Stimulated activated CD8-positive, alpha-beta memory T cell treated with anti-CD3 and anti-CD28 coated beads, Interleukin-12 subunit alpha, Interleukin-12 subunit beta, amount 100 ng/mL, for 24 hours (primary cell): ENCODE measurements at regions not wholly inside any gene's neighbourhood (a gene's known extent, or its start where the extent isn't known, plus 50 kb on each side); places are given as distances from the start of the nearest gene placed in this dataset.

Experiments
- DNase-seq: peaks from one replicate; pipeline ENCODE4 v3.0.0-alpha.2; 2020; ENCODE audit errors: extremely low read depth

DNA sequence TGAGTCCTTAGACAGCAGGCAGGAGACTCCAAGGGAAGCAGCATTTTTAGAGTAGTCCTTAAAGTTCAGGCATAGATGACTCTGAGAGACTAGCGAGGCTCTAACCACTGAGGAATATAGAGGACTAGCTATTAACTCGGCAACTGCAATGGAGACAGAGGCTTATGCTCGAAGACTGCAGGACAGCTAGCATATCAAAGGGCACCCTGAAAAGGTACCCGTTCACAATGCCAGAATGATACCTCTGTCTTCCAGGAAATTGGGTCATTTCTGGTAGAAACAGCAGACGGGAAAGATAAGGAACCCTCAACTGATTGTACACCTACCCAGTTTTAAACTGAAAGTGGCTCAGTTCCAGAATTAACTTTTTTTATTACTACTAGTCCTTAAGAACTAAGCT, 1204.0 kb upstream of the ZEB2 start:
- no peak for DNase-seq

DNA sequence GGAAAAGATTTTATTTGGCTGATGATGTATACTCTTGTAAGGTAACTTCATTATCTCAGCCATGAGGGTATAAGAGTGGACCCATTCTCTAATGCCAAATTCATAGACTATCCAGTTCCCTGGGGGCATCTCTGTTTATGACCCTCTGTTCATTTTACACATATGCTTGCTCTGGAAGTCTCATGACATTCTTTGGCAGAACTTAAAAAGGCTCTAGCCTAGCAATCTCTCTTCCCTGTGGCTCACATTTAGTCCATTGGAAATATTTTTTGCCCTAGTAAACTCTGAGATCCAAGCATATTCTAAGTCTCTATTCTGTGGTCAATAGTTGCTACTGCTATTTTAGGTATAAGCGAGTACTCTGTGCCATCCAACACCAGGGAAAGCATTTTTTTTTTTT, 1201.8 kb upstream of the ZEB2 start:
- DNase-seq = no peak

DNA sequence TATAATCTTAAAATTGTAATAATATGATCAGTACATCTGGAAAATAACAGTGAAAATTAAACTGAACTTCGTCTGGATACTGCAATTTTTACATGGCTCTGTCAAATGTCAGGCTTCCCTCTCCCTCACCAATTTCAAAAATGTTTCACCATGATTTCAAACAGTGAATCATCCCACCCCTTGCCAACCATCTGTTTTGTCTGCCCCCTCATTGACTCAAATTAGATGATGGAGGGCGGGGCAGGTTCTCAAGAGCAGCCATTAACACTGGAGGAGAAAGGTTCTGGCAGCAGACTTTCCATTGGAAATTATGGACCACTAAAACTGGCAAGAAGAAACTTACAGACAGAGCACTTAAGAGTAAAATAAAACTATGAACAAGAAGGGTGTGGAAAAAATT, 1195.7 kb upstream of the ZEB2 start:
- DNase-seq = no peak

DNA sequence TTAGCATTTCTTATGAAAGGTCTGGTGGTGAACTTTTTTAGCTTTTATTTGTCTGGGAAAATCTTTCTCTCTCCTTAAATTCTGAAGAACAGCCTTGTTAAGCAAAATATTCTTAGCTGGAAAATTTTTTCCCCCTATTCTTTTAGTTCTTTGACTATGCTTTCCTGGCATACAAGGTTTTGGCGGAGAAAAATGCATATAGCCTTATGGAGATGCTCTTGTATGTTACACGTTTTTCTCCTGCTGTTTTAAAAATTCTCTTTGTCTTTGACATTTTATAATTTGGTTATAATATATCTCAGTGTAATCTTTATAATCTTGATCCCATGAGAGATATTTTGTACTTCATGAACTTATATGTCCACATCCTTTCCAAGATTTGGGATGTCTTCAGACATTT, 1190.4 kb upstream of the ZEB2 start:
- DNase-seq = no peak

DNA sequence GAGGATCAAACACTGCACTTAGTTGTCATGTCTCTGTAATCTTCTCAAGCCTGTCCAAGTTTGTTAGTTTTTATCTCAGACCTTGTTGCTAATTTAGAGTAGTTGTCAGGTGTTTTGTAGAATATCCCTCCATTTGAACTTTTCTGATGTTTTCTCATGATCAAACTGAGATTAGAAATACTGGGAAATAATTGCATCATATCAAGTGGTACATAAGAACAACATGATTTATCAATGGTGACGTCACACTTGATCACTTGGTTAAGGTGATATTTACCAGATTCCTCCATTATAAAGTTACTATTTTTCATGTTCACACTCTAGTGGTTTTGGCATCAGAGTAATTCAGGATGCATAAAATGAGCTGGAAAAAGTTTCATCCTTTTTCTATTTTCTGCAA, 1182.4 kb upstream of the ZEB2 start:
- no peak for DNase-seq

DNA sequence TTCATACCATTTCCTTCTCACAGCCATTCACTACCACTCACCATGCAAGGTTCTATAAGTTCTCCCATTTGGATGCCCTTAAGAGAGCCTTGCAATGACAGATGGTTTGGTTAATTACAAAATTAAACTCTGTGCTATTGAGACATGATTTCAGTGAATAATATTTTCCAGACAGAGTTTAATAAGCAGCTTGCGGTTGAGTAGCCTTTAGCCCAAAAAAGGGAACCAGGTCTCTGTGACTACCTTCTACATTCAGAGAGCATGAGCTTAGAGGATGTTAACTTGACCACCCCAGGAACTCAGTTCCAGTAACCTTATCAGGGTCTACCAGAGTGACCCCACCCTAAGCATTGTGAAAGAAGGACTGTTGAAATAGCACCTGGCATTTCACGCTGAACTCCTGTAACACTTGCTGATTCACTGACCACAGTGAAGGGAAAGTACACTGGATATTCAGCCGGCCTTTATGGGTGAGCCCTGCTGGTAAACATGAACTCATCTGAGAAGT, 1173.1 kb upstream of the ZEB2 start:
- DNase-seq = no peak

DNA sequence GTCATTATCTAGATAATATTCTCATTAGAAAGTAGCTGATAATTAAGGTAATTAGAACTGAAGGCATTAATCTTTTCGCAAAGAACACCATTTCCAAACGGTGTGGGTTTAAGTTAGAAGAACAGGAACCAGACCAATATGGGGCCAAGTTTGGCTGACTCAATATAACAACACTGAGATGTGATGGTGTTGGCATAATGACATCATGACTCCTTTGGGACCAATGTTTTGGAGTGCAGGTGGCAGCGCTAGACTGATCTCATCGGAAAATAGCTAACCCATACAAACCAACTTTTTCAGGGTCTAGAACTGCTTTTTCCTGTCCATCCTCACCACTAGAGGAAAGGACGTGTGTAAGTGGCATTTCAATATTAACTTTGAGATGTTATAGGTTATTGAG, 1171.7 kb upstream of the ZEB2 start:
- no peak for DNase-seq

DNA sequence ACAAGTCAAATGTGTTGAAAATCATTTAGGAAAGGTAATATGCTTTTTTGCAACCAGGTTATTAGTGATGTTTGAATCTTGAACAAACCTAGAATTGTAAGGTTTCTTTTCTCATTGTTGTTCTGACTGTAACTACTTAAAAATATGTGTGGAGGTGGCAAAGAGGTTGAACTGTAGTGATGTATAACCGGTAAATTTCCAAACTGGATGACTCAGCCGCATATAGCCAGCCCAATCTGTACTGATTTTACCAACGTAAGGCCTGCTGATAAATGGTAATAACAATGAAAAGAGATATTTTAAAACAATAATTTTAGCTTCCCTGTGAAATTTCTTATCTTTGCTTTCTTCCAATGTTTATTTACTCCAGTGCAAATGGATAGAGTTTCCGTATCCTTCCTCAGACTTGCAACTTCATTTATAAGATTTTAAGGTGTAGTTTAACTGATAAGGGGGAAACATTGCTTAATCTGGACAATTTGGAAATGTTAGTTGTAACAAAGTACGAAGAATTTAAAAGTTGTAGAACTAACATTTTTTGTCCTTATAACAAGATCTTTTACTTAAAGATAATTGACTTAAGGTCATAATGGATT, 1170.4 kb upstream of the ZEB2 start:
- no peak for DNase-seq

DNA sequence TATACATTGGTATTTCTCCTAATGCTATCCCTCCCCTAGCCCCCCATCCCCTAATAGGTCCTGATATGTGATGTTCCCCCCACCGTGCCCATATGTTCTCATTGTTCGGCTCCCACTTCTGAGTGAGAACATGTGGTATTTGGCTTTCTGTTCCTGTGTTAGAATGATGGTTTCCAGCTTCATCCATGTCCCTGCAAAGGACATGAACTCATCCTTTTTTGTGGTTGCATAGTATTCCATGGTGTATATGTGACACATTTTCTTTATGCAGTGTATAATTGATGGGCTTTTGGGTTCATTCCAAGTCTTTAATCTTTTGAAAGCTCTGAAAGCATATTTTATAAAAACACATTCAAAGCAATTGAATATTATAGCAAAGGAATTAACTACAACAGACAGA, 1169.4 kb upstream of the ZEB2 start:
- DNase-seq = no peak

DNA sequence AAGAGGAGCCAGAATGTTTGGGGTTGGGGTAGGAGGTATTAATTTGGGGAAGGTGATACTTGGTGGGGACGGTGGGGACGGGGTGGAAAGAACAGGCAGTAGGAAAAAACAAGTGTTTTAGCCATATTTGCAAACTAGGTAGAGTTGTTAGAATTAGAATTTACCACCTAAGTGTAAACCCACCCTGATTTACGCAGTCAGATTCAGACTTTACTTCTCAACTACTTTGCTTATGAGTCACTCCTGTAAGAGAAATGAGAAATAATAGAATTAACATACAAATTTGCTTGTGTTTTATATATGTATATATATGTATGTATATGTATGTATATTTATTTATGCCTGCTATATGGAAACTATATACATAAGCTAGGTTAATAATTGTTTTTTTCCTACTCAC, 1168.2 kb upstream of the ZEB2 start:
- no peak for DNase-seq

DNA sequence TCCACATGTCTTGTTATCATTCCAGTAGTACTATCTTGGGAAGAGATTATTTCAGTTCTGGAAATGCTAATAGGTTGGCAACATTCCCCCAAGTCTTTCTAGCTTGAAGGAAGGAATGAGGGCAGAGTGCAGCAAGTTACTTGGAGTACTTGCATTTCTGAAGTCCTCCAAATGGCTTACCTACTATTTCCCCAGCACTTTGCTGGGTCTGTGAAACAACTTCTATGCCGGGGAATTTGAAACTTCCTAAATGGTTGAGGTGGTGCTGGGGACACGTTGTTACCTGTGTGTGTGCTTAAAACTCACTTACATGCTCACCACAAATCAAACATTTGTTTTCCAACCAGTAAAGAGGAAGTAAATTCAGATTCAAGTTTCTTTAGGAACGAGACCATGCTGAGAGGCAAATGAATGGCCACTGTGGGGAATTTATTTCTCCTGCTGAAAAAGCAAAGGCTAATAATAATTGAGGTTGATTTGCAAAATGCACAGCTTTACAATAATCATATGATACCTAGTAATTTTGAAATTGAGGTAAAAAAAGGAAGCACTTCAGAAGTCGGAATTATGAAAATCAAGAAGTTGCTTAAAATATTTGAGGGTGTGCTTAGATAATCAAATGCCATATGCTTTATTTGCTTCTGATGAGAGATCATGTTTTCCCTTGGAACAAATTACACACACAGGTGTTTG, 1167.7 kb upstream of the ZEB2 start:
- no peak for DNase-seq

DNA sequence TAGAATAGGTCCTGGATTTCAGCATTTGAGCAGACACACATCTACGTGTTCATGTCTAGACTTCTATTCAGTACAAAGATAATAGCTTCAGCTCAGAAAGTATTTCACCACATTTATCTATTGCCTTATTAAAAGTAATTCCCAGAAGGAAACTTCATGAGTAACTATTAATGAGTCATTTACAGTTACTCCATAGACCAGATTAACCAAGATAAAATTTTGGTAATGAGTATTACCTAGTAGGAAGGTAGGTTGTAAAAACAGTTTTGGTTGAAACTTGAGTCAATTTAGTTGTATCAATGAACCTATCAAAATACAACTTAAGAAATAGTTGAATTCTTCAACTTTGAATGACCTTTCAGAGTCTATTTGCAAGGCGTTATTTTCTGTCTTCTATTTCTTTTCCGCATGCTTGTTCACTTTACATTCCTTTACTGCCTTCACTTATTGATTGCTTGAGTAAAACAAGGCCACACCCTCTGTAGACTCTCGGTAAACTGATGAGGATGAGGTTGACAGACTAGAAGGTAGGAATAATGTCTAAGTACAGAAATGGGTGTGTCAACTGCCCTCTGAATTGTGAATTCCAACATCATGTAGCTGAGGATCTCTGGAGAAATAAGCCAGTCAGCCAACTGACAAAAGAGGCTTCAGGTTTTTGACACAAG, 1165.6 kb upstream of the ZEB2 start:
- no peak for DNase-seq

DNA sequence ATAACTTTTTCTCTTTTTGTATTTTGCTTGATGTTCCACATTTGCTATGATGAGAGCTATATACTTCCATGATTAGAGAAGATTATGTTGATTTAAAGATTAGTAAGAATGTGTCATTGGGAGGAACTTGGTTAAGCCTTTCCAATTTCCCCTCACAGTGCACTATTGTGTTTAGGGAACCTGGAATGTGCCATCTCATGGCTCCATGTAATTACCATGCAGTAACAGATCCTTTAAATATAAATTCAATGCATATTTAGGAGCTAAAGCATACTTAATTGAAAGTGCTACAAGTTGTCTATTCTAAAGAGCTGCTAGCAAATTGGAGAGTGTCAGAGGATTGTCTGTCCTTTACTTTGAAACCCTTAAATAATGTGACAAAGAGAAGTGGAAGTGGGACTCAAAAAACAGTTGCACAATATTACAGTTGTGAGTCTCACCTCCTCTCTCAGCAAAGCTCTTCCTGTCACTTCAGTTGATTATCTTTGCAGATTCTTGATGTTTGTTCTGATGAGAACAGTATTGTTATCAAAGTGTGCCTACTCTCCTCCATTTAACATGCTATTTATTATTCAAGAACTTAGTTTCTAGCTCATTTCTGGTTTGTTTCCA, 1162.7 kb upstream of the ZEB2 start:
- no peak for DNase-seq

DNA sequence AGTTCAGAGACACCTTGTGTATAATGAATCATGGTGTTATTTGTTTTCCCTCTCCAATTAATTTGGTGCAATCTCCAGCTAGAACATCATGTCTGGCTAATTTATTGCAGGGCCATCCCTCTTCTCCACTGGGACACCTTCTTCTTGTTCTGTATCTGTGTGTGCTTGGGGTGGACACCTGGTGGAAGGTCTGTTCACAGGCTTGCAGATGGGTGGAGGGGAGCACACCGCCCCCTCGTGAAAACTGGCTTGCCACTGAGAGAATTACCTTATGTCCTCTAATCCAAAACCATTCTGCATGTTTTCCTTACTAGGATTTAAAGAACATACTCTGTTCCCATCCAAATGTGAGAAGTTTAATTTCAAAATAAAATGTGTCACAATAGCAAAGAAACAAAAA, 1160.4 kb upstream of the ZEB2 start:
- DNase-seq = no peak

DNA sequence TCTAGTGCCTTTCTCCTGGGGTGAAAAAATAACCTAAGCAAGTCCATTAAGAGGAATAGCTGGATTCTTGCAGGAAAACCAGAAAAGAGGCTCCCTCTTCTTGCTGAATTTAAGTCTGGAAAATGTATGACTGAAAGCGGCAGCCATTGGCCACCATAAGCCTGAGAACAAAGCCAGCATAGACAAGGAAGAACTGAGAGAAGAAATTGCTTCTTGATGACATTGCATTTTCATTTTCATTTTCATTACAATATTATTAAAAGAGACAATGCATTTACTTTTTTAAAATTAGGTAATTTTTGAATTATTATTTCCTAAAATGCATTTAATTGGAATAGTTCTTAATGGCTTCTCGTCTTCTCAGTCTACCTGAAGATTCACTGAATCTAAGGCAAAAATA, 1157.5 kb upstream of the ZEB2 start:
- DNase-seq = no peak

DNA sequence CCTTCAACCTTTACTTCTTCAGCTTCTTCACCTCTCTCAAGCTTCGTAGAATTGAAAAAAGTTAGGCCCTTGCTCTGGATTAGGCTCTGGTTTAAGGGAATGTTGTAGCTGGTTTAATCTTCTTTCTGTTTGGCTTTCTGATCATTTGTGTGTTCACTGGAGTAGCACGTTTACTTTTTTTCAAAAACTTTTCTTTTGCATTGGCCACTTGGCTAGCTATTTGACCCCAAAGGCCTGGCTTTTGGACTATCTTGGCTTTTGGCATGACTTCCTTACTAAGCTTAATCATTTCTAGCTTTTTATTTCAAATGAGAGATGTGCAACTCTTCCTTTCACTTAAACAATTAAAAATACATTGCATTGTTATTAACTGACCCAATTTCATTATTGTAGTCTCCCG, 1154.8 kb upstream of the ZEB2 start:
- DNase-seq = no peak

DNA sequence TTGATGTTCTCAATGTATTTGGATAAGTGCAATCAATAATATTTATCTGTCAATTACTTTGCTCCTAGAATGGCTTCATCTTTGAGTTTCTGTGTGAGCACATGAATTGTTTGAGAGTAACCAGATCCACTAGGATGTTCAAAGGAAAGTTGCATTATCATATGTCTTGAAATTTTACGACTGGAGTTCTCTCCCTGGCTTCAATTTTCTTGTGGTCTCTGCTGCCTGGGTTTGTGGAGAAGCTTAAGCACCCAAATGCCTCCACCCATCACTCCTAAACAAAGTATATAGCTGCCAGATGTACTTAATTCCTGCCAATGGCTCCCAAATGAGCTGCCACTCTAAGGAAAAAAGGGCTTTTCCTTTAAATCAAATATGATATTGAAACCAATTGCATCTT, 1149.4 kb upstream of the ZEB2 start:
- no peak for DNase-seq

DNA sequence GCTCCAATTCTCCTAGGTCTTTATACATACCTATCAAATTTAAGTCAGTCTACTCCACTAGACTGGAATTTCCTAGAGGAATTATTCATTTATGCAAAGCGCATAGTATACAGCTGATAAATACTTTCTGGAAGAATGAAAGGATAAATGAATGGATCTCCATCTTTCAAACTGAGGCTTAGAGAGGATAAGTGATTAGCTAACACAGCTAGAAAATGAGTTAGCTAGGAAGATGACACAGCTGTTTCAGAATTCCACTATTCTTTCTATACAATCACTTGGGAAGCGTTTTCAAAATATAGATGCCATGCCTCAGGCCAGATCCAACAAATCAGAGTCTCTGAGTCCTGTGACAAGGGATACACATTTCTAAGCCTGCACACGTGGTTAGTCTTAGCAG, 1146.6 kb upstream of the ZEB2 start:
- no peak for DNase-seq

DNA sequence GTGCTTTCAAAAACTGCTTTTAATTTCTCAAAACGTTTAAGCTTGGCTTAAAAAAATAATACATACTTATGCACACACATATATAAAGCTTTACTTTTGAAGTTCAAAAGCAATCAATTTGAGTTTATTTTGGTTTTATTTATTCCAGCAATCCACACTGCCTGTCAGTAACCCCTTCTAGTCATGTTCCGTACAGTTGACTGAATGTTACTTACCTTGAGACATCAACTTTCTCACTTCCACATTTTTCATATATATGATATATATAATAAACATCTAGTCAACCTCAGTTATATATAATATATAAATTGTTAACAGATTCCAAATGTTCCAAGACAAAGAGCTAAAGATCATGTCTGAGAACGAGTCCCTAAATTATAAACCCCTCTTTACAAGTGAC, 1137.3 kb upstream of the ZEB2 start:
- no peak for DNase-seq

DNA sequence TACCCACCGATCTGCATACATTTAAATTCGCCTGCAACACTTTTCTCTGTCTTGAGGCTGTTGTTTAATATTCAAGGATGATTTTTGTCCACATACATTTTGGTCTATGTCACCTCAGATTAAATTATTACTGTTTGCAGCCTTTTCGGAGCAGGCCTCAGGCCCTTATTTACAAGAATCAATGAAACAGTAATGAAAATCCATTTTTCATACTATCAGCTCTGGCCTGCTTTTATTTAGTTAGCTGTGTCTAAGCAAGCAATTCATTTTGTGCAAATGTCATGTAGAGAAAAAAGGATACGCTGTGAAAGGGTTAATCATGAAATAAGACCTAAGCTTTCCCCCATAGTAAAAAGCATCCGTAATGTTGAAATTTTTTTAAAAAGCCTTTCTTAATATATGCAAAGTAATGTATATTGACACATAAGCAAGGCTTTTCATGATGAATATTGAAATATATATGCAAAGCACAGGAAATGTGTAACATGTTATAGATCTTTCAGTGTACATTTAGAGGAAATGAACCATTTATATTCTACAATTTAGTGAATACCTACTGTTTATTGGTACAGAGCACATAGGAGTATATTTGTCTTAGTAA, 1135.3 kb upstream of the ZEB2 start:
- DNase-seq = no peak

DNA sequence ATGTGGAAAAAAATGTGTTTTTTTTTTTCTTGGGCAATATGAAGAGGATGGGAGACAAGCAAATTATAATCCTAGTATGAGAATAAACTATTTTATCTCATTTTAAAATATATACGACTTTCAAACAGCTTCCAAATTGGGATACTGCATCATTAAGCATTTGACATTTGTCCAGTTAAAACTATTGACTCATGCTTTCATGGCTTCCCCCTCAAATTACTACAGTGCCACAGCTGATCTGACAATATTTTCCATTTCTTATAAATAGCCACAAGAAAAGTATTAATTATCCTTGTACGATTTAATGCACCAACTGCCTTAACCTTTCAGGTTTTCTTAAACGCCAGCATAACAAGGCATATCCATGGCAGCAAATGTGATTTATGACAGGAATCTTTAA, 1134.8 kb upstream of the ZEB2 start:
- DNase-seq = no peak

DNA sequence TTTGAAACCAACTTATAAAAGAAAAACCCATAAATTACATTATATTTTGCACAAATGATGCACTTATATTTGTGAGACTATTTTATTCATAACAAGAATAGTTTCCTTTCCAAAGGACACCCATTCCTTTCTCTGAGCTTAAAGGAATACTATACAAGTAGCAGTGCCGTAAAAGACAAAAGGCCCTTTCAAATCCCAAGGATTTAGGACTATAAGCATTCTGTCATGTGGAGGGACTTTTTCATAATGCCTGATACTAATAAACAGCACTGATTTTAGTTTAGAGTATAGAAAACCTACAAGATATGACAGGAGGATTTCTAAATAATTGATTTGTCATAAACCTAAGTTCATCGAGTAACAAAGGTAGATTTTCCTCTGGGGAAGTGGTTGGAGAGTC, 1134.2 kb upstream of the ZEB2 start:
- no peak for DNase-seq

DNA sequence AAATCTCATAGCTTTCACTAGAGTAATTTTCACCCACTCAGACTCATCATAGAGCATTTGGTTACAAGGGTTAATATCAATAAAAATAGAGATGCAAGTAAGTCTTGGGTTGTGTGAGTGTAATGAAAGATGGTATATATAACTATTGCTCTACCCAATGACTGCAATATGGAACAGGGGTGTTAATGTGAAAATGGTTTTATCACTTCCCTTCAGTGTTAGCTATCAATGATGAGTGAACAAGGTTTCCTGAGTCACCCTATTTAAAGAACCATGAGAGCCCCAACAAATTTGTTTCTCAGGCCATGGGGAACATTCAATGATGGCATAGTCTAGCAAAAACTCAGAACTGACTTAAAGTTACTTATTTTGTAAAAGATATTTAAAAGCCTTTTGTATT, 1133.6 kb upstream of the ZEB2 start:
- no peak for DNase-seq
